H1 (cell line): ENCODE measurements at regions not wholly inside any gene's neighbourhood (a gene's known extent, or its start where the extent isn't known, plus 50 kb on each side); places are given as distances from the start of the nearest gene placed in this dataset.

Experiments
- MAFK ChIP-seq: IDR thresholded peaks from 2 replicates; pipeline ENCODE4 v1.6.1; 2012; ENCODE audit warnings: low read depth, mild to moderate bottlenecking, improper control_type of control experiment, low read length
- POU5F1 ChIP-seq: IDR thresholded peaks from 2 replicates; pipeline ENCODE4 v1.6.1; 2011; ENCODE audit warnings: low read depth, mild to moderate bottlenecking, low read length, moderate library complexity
- SP4 ChIP-seq: IDR thresholded peaks from 2 replicates; pipeline ENCODE4 v1.6.1; 2012; ENCODE audit warnings: low read length, inconsistent platforms
- SRF ChIP-seq: IDR thresholded peaks from 2 replicates; pipeline ENCODE4 v1.6.1; 2011; ENCODE audit warnings: mild to moderate bottlenecking, low read depth, low read length, moderate library complexity
- TAF1 ChIP-seq: IDR thresholded peaks from 2 replicates; pipeline ENCODE4 v1.6.1; 2011; ENCODE audit warnings: mild to moderate bottlenecking, low read depth, low read length
- TF ChIP-seq, protein P1 (sequence below): IDR thresholded peaks from 2 replicates; pipeline ENCODE4 v1.6.1; 2012; ENCODE audit warnings: inconsistent platforms

DNA sequence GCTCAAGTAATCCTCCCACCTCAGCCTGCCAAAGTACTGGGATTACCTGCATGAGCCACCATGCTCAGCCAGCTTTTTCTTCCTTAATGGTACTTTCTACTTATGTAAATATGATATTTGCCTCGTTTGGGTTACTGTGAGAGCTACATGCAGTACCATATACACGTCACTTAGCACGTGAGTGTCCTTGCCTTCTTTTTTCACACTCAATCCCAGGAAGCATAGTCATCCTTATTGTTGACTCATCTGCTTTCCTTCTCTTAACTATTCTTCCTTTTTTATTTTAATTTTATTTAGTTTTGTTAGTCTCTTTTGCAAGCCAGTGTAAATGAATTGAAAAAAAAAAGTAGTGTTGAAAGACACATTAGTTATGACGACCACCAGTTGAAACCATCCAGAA, 205.9 kb downstream of the HIPK3 start (continued):
- TF ChIP-seq, protein P1, sequence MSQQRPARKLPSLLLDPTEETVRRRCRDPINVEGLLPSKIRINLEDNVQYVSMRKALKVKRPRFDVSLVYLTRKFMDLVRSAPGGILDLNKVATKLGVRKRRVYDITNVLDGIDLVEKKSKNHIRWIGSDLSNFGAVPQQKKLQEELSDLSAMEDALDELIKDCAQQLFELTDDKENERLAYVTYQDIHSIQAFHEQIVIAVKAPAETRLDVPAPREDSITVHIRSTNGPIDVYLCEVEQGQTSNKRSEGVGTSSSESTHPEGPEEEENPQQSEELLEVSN = no peak
- TF ChIP-seq SP4 = no peak
- TF ChIP-seq SRF = no peak
- TF ChIP-seq POU5F1 = no peak
- no peak for TF ChIP-seq TAF1
- no peak for TF ChIP-seq MAFK
